ENCODE measurements at regions not wholly inside any gene's neighbourhood (a gene's known extent, or its start where the extent isn't known, plus 50 kb on each side); places are given as distances from the start of the nearest gene placed in this dataset.

DNA sequence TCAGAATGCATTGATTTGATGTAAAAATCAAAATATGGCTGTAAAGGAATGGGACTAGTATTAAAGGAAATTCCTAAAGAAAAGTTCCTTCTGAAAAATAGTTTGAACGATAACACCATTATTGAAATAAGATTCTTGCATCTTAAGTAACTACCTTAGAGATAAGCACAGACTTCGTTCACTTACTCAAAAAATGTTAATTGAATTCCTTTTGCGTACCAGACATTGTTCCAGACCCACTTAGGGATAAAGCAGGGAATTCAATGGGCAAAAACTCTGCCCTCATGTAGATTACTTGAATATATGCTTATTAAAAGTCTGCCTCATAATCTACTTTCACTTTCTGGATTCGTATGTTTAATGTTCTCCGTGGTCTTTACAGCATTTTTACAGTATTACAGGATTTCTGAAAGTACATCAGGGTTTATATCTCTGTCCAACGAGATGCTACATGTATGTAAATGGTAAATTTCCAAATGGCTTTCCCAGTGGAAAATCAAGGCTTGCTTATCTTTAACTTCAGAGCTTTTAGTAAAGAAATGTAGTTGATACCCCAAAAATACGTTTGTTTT is 213.7 kb downstream of the GXYLT1 start:
- DNase-seq (ENCODE audit: low read depth): no peak

GRCh38 chr12:41924111-41924510 is 220.6 kb downstream of the GXYLT1 start:
- DNase-seq (ENCODE audit: low read depth): no peak

DNA sequence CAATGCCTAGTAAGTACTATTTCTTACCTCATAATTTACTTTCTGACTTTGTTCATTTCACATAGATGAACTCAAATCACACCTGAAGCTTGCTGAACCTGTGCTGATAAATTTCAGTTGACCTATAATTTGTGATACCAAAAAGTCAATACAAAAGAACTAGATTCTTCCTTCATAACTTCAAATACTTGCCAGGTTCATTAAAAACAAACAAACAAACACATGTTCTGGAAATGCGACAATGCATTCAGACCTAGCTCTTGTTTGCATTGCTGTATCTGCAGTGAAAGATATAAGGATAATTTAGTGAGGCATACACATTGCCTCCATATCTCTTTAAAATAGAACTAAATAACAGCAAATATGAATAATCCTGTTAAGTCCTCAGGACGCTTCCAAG is 221.3 kb downstream of the GXYLT1 start:
- DNase-seq (ENCODE audit: low read depth): no peak

- no peak for DNase-seq (ENCODE audit: low read depth)
These were observed 224.3 kb downstream of the GXYLT1 start for GRCh38 chr12:41920355-41920754.

DNA sequence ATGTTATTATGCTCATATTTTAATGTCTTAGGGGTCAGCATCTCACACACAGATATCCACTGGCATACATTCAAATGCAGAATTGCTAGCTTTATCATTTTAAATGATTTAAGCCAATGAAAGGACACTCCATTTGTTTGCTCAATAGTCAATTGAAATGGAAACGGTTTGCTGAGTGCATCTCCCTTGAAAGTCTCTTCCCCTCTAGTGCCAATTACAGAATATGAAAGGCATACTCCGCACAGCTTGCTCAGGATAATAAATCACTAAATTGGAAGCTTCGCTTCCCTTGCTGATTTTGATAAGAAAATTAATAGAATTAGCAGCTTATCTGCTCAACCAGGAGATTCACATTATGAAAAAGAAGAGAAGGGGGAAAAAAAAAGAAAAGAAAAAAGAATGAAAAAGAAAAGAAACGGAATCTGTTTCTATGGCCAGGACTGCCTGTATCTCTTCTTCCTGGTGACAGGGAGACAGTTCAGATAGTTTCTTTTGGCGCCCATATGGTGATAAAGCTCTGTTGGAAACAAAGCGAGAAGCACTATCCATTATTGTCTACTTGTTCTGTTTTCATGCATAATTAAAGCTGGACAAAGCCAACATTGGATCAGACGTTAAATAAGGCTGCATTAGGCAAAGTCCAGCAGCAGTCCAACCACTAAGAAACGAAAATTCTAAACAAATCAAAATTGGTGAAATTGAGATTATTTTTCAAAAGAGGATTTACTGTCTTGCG is 225.0 kb downstream of the GXYLT1 start:
- DNase-seq (ENCODE audit: low read depth): no peak

GRCh38 chr12:41919048-41919447 is 225.6 kb downstream of the GXYLT1 start:
- no peak for DNase-seq (ENCODE audit: low read depth)

DNA sequence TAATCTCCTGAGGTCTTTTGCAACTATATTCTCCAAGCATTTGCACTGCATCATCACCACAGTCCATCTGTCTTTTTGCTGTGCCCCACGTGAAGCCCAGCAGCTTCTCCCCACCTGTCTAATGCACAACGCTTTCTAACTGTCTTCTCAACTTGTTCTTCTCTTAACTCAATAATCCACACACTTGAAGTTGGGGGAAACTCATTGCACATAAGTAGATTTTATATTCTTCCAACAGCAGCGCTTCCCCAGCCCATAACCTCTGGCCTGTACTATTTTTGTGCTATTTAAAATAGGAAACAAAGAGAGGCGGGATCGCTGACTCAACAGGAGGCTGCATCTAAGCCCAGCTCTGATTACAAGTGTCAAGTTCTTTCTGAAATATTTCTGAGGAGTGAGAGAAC is 226.7 kb downstream of the GXYLT1 start:
- DNase-seq (ENCODE audit: low read depth): no peak

GRCh38 chr12:41917181-41917580 is 227.5 kb downstream of the GXYLT1 start:
- no peak for DNase-seq (ENCODE audit: low read depth)

DNA sequence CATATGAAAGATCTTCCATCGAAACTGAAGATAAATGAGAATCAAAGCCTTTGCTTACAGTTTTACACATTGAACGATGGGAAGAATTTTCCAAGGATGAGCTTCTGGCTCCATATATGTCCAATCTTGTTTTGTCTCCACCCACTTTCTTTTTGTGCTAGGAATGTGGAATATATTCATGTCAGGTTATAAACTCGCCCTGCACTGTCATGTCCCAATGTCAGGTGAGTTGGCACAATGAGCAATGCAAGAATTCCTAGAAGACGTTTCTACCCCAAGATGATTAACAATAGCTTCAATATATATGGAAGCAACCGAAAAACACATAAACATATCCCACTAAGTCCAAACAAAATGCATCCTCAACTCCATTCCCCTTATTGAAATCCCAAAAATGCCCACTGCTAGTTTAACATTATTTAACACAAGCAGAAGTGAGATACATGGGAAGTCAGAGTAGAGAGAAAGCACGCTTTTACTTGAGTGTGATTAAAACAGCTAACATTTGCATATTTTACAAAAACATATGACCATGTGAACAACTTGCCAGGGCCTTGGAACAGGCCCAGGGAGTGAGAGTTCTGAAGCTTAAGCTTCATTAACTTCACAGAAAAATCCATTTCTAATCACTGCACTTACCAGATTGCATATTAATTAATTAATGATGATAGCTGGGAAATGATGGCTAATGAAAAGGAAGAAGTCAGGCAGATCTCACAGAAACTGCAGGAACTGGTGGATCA is 233.9 kb downstream of the GXYLT1 start:
- DNase-seq (ENCODE audit: low read depth): no peak

DNA sequence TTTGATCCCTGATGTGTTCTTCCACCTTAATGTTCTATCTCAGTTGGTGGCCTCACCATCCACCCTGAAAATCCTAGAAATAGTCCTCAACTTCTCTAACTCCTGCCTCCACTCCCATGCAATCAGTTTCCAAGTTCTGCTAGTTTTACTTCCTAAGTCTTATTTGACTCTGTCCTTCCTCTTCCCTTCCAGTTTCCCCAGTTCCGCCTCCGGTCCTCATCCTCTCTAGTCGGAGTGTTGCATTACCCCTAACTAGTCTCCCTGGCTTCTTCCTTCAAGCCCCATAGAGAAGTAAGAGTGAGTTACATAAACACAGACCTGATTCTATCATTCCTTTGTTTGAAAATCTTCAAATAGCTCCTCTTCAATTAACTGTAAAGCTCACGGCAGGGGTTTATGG is 236.5 kb downstream of the GXYLT1 start:
- no peak for DNase-seq (ENCODE audit: low read depth)

GRCh38 chr12:41907550-41907949 is 237.1 kb downstream of the GXYLT1 start:
- no peak for DNase-seq (ENCODE audit: low read depth)

- no peak for DNase-seq (ENCODE audit: low read depth)
These were observed 237.7 kb downstream of the GXYLT1 start for GRCh38 chr12:41907021-41907420.

DNA sequence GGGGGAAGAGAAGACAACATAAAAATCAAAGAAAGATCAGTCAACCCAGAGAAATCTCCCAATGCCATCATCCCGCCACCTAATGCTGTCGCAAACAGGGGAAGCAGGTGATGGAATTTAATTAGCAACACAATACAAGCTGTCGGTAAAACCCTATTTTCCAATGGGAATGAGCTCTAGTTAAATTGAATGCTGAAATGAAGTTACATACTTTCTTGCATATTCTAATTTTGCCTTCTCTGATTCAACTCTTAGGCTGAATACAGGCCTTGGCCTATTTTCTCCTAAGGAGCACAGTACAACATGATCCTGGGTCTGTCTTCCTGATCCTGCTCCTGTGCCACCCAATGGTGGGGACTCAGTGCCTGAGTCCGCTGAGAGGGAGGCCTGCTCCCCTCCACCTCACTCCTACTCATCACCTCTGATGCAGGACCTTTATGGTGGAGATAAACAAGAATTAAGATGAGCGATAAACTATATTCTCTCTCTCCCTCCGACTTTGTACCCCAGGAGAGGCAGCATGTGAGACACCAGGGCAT is 238.8 kb downstream of the GXYLT1 start:
- no peak for DNase-seq (ENCODE audit: low read depth)

GRCh38 chr12:41905073-41905758 is 239.5 kb downstream of the GXYLT1 start:
- no peak for DNase-seq (ENCODE audit: low read depth)

GRCh38 chr12:41904041-41904440 is 240.6 kb downstream of the GXYLT1 start:
- DNase-seq (ENCODE audit: low read depth): no peak

DNA sequence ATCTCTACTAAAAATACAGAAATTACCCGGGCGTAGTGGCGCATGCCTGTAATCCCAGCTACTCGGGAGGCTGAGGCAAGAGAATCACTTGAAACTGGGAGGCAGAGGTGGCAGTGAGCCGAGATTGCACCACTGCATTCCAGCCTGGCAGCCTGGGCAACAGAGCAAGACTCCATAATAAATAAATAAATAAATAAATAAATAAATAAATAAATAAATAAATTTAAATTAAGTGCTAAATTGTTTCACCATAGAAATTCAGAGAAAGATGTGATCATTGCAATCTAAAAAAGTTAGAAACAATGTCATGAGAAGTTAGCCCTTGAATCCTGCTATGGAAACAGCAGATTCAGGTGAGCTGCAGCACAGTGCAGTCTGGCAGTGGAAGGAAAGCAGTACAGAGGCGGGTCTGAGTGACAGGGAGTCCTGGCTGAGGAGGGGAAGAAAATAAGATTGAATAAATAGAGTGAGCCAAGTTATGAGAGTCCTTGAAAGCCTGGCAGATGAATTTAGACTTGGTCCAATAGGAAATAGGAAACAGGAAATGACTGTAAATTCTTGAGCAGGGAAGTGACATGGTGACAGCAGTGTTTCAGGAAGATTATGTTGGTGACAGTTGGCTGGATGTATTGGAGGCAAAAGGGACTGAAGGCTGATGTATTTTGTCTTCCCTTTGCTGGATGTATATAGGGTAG is 241.5 kb downstream of the GXYLT1 start:
- no peak for DNase-seq (ENCODE audit: low read depth)

GRCh38 chr12:41899577-41899976 is 245.1 kb downstream of the GXYLT1 start:
- no peak for DNase-seq (ENCODE audit: low read depth)

DNA sequence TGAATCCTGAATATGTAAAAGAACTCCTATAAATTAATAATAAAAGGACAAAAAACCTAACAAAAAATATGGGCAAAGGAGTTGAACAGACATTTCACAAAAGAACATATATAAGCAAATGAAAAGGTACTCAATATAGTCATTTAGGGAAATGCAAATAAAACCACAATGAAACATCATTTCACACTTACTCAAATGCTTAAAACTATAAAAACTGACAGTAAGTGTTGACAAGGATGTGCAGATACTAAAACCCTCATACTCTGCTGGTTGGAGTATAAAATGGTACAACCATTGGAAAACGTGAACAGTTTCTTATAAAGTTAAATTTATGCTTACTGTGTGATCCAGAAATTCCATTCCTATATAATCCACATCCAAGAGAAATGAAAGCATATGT is 247.1 kb downstream of the GXYLT1 start:
- no peak for DNase-seq (ENCODE audit: low read depth)

- DNase-seq (ENCODE audit: low read depth): no peak
These were observed 251.2 kb downstream of the GXYLT1 start for GRCh38 chr12:41893491-41893890.

DNA sequence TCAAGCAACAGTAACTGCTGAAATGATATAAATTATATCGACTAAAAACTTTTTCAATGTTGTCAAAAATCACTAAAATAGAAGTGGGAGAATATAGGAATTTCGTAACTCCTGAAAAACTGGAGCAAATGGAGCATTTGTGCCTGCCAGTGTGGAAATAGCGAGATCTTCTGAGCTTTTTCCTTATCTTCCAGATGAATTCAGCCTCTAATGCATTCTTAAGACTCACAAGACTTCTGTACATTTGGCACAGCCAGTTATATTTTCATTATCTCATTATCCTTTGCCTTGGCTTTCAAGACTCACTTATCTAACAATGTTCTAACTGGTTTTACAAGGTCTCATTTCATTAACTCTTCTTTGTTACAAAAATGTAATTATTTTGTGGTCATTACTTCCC is 252.4 kb downstream of the GXYLT1 start:
- no peak for DNase-seq (ENCODE audit: low read depth)

GRCh38 chr12:41891226-41891625 is 253.4 kb downstream of the GXYLT1 start:
- DNase-seq (ENCODE audit: low read depth): no peak

- no peak for DNase-seq (ENCODE audit: low read depth)
These were observed 256.4 kb downstream of the GXYLT1 start for GRCh38 chr12:41888285-41888684.
